GM12878 (cell line): ENCODE measurements at regions not wholly inside any gene's neighbourhood (a gene's known extent, or its start where the extent isn't known, plus 50 kb on each side); places are given as distances from the start of the nearest gene placed in this dataset.

ENCODE experiments used
- ATF3 ChIP-seq: IDR thresholded peaks from 2 replicates; pipeline ENCODE4 v1.6.1; 2011; ENCODE audit warnings: low read depth, mild to moderate bottlenecking, low read length, moderate library complexity, borderline replicate concordance; ENCODE audit errors: extremely low read depth
- GABPA ChIP-seq: IDR thresholded peaks from 2 replicates; pipeline ENCODE4 v1.6.1; 2014; ENCODE audit warnings: antibody characterized with exemption, low read depth, mild to moderate bottlenecking, inconsistent platforms
- KDM1A ChIP-seq: fragments of 200-600 bp; sonication (generic); IDR thresholded peaks from 2 replicates; pipeline ENCODE4 v1.6.1; 2016; ENCODE audit warnings: borderline replicate concordance
- POLR2AphosphoS2 ChIP-seq: IDR thresholded peaks from 2 replicates; pipeline ENCODE4 v1.6.1; 2011; ENCODE audit warnings: low read depth, mild to moderate bottlenecking, low read length, improper control_type of control experiment, moderate library complexity
- RFX5 ChIP-seq: IDR thresholded peaks from 2 replicates; pipeline ENCODE4 v1.6.1; 2011; ENCODE audit warnings: low read depth, low read length, improper control_type of control experiment
- SUPT20H ChIP-seq: IDR thresholded peaks from 2 replicates; pipeline ENCODE4 v1.6.1; 2011; ENCODE audit warnings: low read depth, mild to moderate bottlenecking, low read length, moderate library complexity, borderline replicate concordance; ENCODE audit not compliant: control insufficient read depth
- TCF7 ChIP-seq: IDR thresholded peaks from 2 replicates; pipeline ENCODE4 v1.6.1; 2014; ENCODE audit warnings: antibody characterized with exemption, borderline replicate concordance
- TF ChIP-seq, protein P1 (sequence below): IDR thresholded peaks from 2 replicates; pipeline ENCODE4 v1.6.1; 2011; ENCODE audit warnings: borderline replicate concordance, low read depth, mild to moderate bottlenecking, moderate library complexity, mixed read lengths, low read length; ENCODE audit not compliant: insufficient read depth; ENCODE audit errors: extremely low read length

DNA sequence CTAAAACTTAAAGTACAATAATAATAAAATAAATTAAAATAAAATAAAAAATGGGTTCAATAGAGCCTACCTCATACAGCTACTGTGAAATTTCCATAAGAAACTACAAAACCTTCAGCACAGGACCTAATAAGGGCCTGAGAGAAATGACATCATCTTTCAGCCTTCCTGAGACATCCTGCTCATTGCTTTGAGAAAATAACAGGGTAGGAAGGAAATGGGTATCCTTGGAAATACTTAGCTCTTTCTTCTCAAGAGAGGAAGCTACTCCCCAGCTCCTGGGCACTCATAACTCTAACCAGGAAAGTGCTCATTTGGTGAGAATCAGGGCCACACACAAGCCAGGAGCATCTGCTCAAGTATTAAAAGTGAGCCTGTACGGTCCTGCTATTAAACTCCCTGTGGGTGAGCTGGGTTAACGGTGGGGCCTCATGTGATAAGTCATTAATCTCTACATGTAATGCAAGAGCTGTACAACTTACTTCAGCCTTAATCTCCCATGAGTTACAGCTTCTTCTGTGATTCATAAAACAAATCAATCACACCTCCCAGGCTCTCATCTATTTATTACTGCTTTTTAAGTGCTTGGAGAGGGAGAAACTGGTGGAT, 141.4 kb downstream of the MAFB start:
- TF ChIP-seq RFX5 (no peak), GABPA (no peak), KDM1A (no peak), POLR2AphosphoS2 (no peak), SUPT20H (no peak), ATF3 (no peak), TCF7 (no peak)
- TF ChIP-seq, protein P1, sequence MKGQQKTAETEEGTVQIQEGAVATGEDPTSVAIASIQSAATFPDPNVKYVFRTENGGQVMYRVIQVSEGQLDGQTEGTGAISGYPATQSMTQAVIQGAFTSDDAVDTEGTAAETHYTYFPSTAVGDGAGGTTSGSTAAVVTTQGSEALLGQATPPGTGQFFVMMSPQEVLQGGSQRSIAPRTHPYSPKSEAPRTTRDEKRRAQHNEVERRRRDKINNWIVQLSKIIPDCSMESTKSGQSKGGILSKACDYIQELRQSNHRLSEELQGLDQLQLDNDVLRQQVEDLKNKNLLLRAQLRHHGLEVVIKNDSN: no peak
